HepG2 (cell line): ENCODE measurements at regions not wholly inside any gene's neighbourhood (a gene's known extent, or its start where the extent isn't known, plus 50 kb on each side); places are given as distances from the start of the nearest gene placed in this dataset.

Experiments
- ATAC-seq: fragments of 200-7000 bp; cut with Tn5 transposase; 3 replicates; pipeline ENCODE4 v1.9.1; 2020; ENCODE audit warnings: mild to moderate bottlenecking, moderate library complexity
- BruUV-seq: library from RNA; stranded (reverse); fragments of 400-500 nt; replicated peaks from 2 replicates; lab custom pipeline; 2021; lab: Mats Ljungman, UMichigan
- CTCF ChIA-PET: fragments of 300-600 bp; formaldehyde crosslinking; extraction: SDS; loops from one replicate; lab custom pipeline; 2021; ENCODE audit warnings: low total read pairs, inconsistent platforms, low intra/inter-chr PET ratio; lab: Yijun Ruan, JAX
- POLR2A ChIA-PET: fragments of 350-600 bp; sonication (Branson Sonifier 250); formaldehyde crosslinking; loops from one replicate; lab custom pipeline; 2020; ENCODE audit warnings: antibody characterized with exemption, inconsistent platforms; lab: Yijun Ruan, JAX
- DNase-seq: peaks from one replicate; pipeline ENCODE4 v3.0.0-alpha.2; 2015; ENCODE audit warnings: low spot score
- FAIRE-seq: peaks from 3 replicates; lab custom pipeline; 2011; peaks lifted over from hg19 to GRCh38; lab: Jason Lieb, UNC
- H2AFZ ChIP-seq: one replicate; pipeline ENCODE4 v1.6.1; 2011; ENCODE audit warnings: low read length, inconsistent platforms
- H3K27ac ChIP-seq: fragments of 300-600 bp; 3 replicates; pipeline ENCODE4 v1.8.0; 2011; ENCODE audit warnings: mixed run types, mild to moderate bottlenecking, mixed read lengths, low read length, inconsistent platforms; ENCODE audit not compliant: insufficient read depth; ENCODE audit errors: extremely low read length
- H3K27me3 ChIP-seq, 2 experiments: fragments of 200-600 bp in 1 of 2; 2 replicates in 1 of 2; 3 replicates in 1 of 2; pipeline versions ENCODE4 v1.6.0 to v1.8.0; 2011; ENCODE audit warnings: low read length in 2 of 2, mild to moderate bottlenecking in 2 of 2, moderate library complexity in 2 of 2, inconsistent platforms in 1 of 2; ENCODE audit not compliant: insufficient read depth in 2 of 2, control insufficient read depth in 1 of 2
- H3K36me3 ChIP-seq, 2 experiments: fragments of 200-600 bp in 1 of 2; replicated peaks in 1 of 2; 2 replicates in 1 of 2; 3 replicates in 1 of 2; pipeline versions ENCODE4 v1.5.1 to v1.8.0; 2011; ENCODE audit warnings: low read length in 2 of 2, inconsistent platforms in 1 of 2; ENCODE audit not compliant: insufficient read depth in 2 of 2, control insufficient read depth in 1 of 2
- H3K4me1 ChIP-seq: 2 replicates; pipeline ENCODE4 v1.5.1; 2012; ENCODE audit warnings: low read length, inconsistent platforms; ENCODE audit not compliant: insufficient read depth
- H3K4me2 ChIP-seq: 2 replicates; pipeline ENCODE4 v1.6.0; 2011; ENCODE audit warnings: low read depth, low read length, inconsistent platforms
- H3K4me3 ChIP-seq, 3 experiments: fragments of 200-600 bp in 1 of 3; sonication (generic), shearing (Covaris generic) in 1 of 3; replicated peaks in 1 of 3; 2 replicates each; pipeline ENCODE4 v1.5.1; 2011 to 2016; ENCODE audit warnings: low read length in 3 of 3, inconsistent platforms in 2 of 3, low read depth in 2 of 3, mild to moderate bottlenecking in 2 of 3, control low read depth in 1 of 3, mixed read lengths in 1 of 3; ENCODE audit not compliant: insufficient read depth in 1 of 3
- H3K79me2 ChIP-seq: one replicate; pipeline ENCODE4 v1.6.1; 2011; ENCODE audit warnings: low read length, inconsistent platforms; ENCODE audit not compliant: insufficient read depth
- H3K9ac ChIP-seq: 2 replicates; pipeline ENCODE4 v1.6.0; 2011; ENCODE audit warnings: mild to moderate bottlenecking, low read depth, low read length, inconsistent platforms; ENCODE audit not compliant: insufficient read depth
- H3K9me3 ChIP-seq: 2 replicates; pipeline ENCODE4 v1.5.1; 2012; ENCODE audit warnings: mild to moderate bottlenecking, low read length
- H4K20me1 ChIP-seq: 2 replicates; pipeline ENCODE4 v1.6.0; 2011; ENCODE audit warnings: inconsistent platforms, mild to moderate bottlenecking, low read length, moderate library complexity; ENCODE audit not compliant: insufficient read depth
- ATRX ChIP-seq: sonication (generic); formaldehyde crosslinking; IDR thresholded peaks from 2 replicates; pipeline ENCODE4 v1.4.0; 2020; ENCODE audit warnings: missing genetic modification reagents, borderline replicate concordance
- CREM ChIP-seq, 2 experiments: sonication (generic) in 1 of 2; formaldehyde crosslinking in 1 of 2; IDR thresholded peaks; 2 replicates each; pipeline versions ENCODE4 v1.4.0 to v1.6.1; 2016 to 2020; ENCODE audit warnings: antibody characterized with exemption in 1 of 2, mild to moderate bottlenecking in 1 of 2, missing genetic modification reagents in 1 of 2
- E2F1 ChIP-seq: sonication (generic); formaldehyde crosslinking; IDR thresholded peaks from 2 replicates; pipeline ENCODE4 v1.5.0; 2020; ENCODE audit warnings: missing genetic modification reagents
- FLYWCH1 ChIP-seq: sonication (generic); formaldehyde crosslinking; IDR thresholded peaks from 2 replicates; pipeline ENCODE4 v1.8.1; 2023; ENCODE audit warnings: mild to moderate bottlenecking, missing genetic modification reagents
- FOXP1 ChIP-seq, 2 experiments: fragments of 450-650 bp in 1 of 2; IDR thresholded peaks; 2 replicates each; pipeline ENCODE4 v1.6.1; 2017 to 2018; ENCODE audit warnings: antibody characterized with exemption in 1 of 2
- GLI4 ChIP-seq: sonication (generic); formaldehyde crosslinking; IDR thresholded peaks from 2 replicates; pipeline ENCODE4 v1.5.1; 2020; ENCODE audit warnings: missing genetic modification reagents, mild to moderate bottlenecking, moderate library complexity, borderline replicate concordance
- PPARG ChIP-seq: conservative IDR thresholded peaks from 2 replicates; pipeline ENCODE4 v1.6.1; 2016; ENCODE audit warnings: missing biosample characterization, missing genetic modification reagents
- REST ChIP-seq, 2 experiments: IDR thresholded peaks; 2 replicates each; pipeline ENCODE4 v1.6.1; 2011 to 2012; ENCODE audit warnings: low read length in 2 of 2, borderline replicate concordance in 1 of 2, low read depth in 1 of 2, mild to moderate bottlenecking in 1 of 2, moderate library complexity in 1 of 2
- REXO4 ChIP-seq: sonication (generic); formaldehyde crosslinking; IDR thresholded peaks from 2 replicates; pipeline ENCODE4 v1.8.0; 2022; ENCODE audit warnings: missing genetic modification reagents, mild to moderate bottlenecking, borderline replicate concordance
- SRSF1 ChIP-seq: fragments of 200-400 bp; formaldehyde crosslinking; optimal IDR thresholded peaks from 2 replicates; pipeline ENCODE3; 2017; ENCODE audit warnings: mild to moderate bottlenecking, low read depth, low read length, moderate library complexity
- TFE3 ChIP-seq: IDR thresholded peaks from 2 replicates; pipeline ENCODE4 v1.6.1; 2016
- TOE1 ChIP-seq: sonication (generic); formaldehyde crosslinking; IDR thresholded peaks from 2 replicates; pipeline ENCODE4 v1.4.0; 2020; ENCODE audit warnings: mild to moderate bottlenecking, missing genetic modification reagents
- ZMYM3 ChIP-seq: sonication (generic); formaldehyde crosslinking; IDR thresholded peaks from 2 replicates; pipeline ENCODE4 v1.5.1; 2020; ENCODE audit warnings: mild to moderate bottlenecking, missing genetic modification reagents
- ZNF12 ChIP-seq: sonication (generic); formaldehyde crosslinking; IDR thresholded peaks from 2 replicates; pipeline ENCODE4 v1.5.0; 2020; ENCODE audit warnings: missing genetic modification reagents
- ZNF160 ChIP-seq: sonication (generic); formaldehyde crosslinking; IDR thresholded peaks from 2 replicates; pipeline ENCODE4 v1.8.0; 2022; ENCODE audit warnings: mild to moderate bottlenecking, inconsistent platforms, missing genetic modification reagents
- ZNF337 ChIP-seq: sonication (generic); formaldehyde crosslinking; IDR thresholded peaks from 2 replicates; pipeline ENCODE4 v1.5.1; 2020; ENCODE audit warnings: missing genetic modification reagents, low read depth, mild to moderate bottlenecking, borderline replicate concordance
- ZNF652 ChIP-seq: IDR thresholded peaks from 2 replicates; pipeline ENCODE4 v1.6.1; 2016; ENCODE audit warnings: low read depth, borderline replicate concordance
- ZNF740 ChIP-seq: sonication (generic); formaldehyde crosslinking; IDR thresholded peaks from 2 replicates; pipeline ENCODE4 v1.4.0; 2020; ENCODE audit warnings: missing genetic modification reagents
- ZNF749 ChIP-seq: sonication (generic); formaldehyde crosslinking; IDR thresholded peaks from 2 replicates; pipeline ENCODE4 v1.8.0; 2022; ENCODE audit warnings: mild to moderate bottlenecking, missing genetic modification reagents, moderate library complexity, borderline replicate concordance
- WGBS: methylation state at CpG from one replicate; pipeline ENCODE4 v1.1.6; 2017; ENCODE audit warnings: low lambda C conversion rate; 5-methylcytosine and 5-hydroxymethylcytosine counted together
- in situ Hi-C: cut with HindIII; loops from 2 replicates; pipeline ENCODE4 v1.10.0; 2017; ENCODE audit warnings: low pct_unique_long_range_greater_than_20kb; ENCODE audit not compliant: extremely low pct_ligation_motif_present
- intact Hi-C: fragments of 100-400 bp; cut with micrococcal nuclease; formaldehyde crosslinking; loops from one replicate; pipeline ENCODE4 v1.10.0; 2022; ENCODE audit not compliant: unreplicated experiment

GRCh38 chr5:116730185-116730584, 155.6 kb upstream of the SEMA6A start (continued):
- no peak for TF ChIP-seq REST (IDR thresholded peaks at IDR 0.05; ENCODE audit: borderline replicate concordance in 1 of 2, low read depth in 1 of 2, low read length in 2 of 2)
- TF ChIP-seq GLI4 (CRISPR knock-in tag), result no peak
- no peak for TF ChIP-seq PPARG (CRISPR knock-in tag)
- no peak for TF ChIP-seq ZNF652 (CRISPR knock-in tag)
- TF ChIP-seq ZNF12 (CRISPR knock-in tag), result no peak
- TF ChIP-seq ZNF337 (CRISPR knock-in tag), result no peak
- no peak for TF ChIP-seq FLYWCH1
- TF ChIP-seq SRSF1, result no peak

GRCh38 chr5:116727248-116727647, 152.6 kb upstream of the SEMA6A start:
- no peak overlapping the region for H2AFZ ChIP-seq
- TF ChIP-seq ZMYM3 (CRISPR knock-in tag), result no peak
- TF ChIP-seq FOXP1 (IDR thresholded peaks at IDR 0.05), result no peak
- TF ChIP-seq FOXP1 (CRISPR knock-in tag; IDR thresholded peaks at IDR 0.05), result no peak
- TF ChIP-seq ZNF740 (CRISPR knock-in tag), result no peak
- no peak for TF ChIP-seq TOE1 (CRISPR knock-in tag)
- no peak for TF ChIP-seq E2F1 (CRISPR knock-in tag)
- TF ChIP-seq ZNF160, result no peak
- TF ChIP-seq ATRX (CRISPR knock-in tag), result no peak
- TF ChIP-seq ZNF749, result no peak
- no peak for TF ChIP-seq CREM (IDR thresholded peaks at IDR 0.05)
- no peak for TF ChIP-seq CREM (CRISPR knock-in tag; IDR thresholded peaks at IDR 0.05)
- TF ChIP-seq TFE3, result no peak
- no peak for TF ChIP-seq REXO4

More at GRCh38 chr5:116727248-116727647, 152.6 kb upstream of the SEMA6A start:
- H3K27ac ChIP-seq, result no peak overlapping the region
- H3K9me3 ChIP-seq, result no peaks in the 10 kb centered on the region
- FAIRE-seq (no peak), DNase-seq (no peak), ATAC-seq (no peak)
- H4K20me1 ChIP-seq, result no peaks in the 10 kb centered on the region
- peaks cover 0 to 15% of the 10 kb centered on the region in 2 experiments; a peak in 2 of 5 replicates for H3K27me3 ChIP-seq
- 84% methylated on average over 2 of the region's 2 CpGs for WGBS
- no TSS peak for BruUV-seq
- CTCF ChIA-PET, result no interaction called here
- no peak overlapping the region for H3K4me2 ChIP-seq
- no peak overlapping the region for H3K9ac ChIP-seq
- POLR2A ChIA-PET, result no interaction called here
- in situ Hi-C loops (no loop called here), intact Hi-C loops (no loop called here)
- H3K4me1 ChIP-seq, result no peaks in the 10 kb centered on the region
- no peaks in the 10 kb centered on the region for H3K36me3 ChIP-seq
- no peak overlapping the region for H3K4me3 ChIP-seq
- H3K79me2 ChIP-seq, result no peaks in the 10 kb centered on the region
